Endodermal cell (in vitro differentiated cells): ENCODE measurements at regions not wholly inside any gene's neighbourhood (a gene's known extent, or its start where the extent isn't known, plus 50 kb on each side); places are given as distances from the start of the nearest gene placed in this dataset.

Experiments used
- DNase-seq: peaks from one replicate; pipeline ENCODE4 v3.0.0-alpha.2; 2017
- H3K27ac ChIP-seq: 2 replicates; pipeline ENCODE4 v1.5.1; 2013; ENCODE audit warnings: mild to moderate bottlenecking, low read depth, low read length, moderate library complexity
- H3K27me3 ChIP-seq: 2 replicates; pipeline ENCODE4 v1.6.1; 2013; ENCODE audit warnings: mild to moderate bottlenecking, low read length, moderate library complexity; ENCODE audit not compliant: insufficient read depth, control insufficient read depth, poor library complexity, severe bottlenecking
- H3K36me3 ChIP-seq: 2 replicates; pipeline ENCODE4 v1.7.0; 2013; ENCODE audit warnings: mild to moderate bottlenecking, low read length, moderate library complexity; ENCODE audit not compliant: control insufficient read depth, insufficient read depth
- H3K4me1 ChIP-seq: one replicate; pipeline ENCODE4 v1.7.0; 2013; ENCODE audit warnings: low read length; ENCODE audit not compliant: control insufficient read depth, insufficient read depth
- H3K4me3 ChIP-seq: 2 replicates; pipeline ENCODE4 v1.5.1; 2013; ENCODE audit warnings: mild to moderate bottlenecking, low read length, moderate library complexity
- H3K9ac ChIP-seq: 2 replicates; pipeline ENCODE4 v1.6.1; 2013; ENCODE audit warnings: mild to moderate bottlenecking, low read length, moderate library complexity; ENCODE audit not compliant: poor library complexity, severe bottlenecking; ENCODE audit errors: extremely low read depth
- H3K9me3 ChIP-seq: 2 replicates; pipeline ENCODE4 v1.6.1; 2013; ENCODE audit warnings: mild to moderate bottlenecking, low read length, moderate library complexity; ENCODE audit not compliant: control insufficient read depth
- H3K27ac Mint-ChIP-seq: 2 replicates; pipeline ENCODE4 v1.8.0; 2020; ENCODE audit warnings: mixed read lengths
- H3K27me3 Mint-ChIP-seq: 2 replicates; pipeline ENCODE4 v1.8.0; 2021; ENCODE audit warnings: mild to moderate bottlenecking, mixed read lengths; ENCODE audit not compliant: insufficient read depth
- H3K36me3 Mint-ChIP-seq: 2 replicates; pipeline ENCODE4 v1.8.0; 2020; ENCODE audit warnings: low read depth, mixed read lengths
- H3K4me1 Mint-ChIP-seq: 2 replicates; pipeline ENCODE4 v1.8.0; 2020; ENCODE audit warnings: mixed read lengths
- H3K4me3 Mint-ChIP-seq: 2 replicates; pipeline ENCODE4 v1.8.0; 2020; ENCODE audit warnings: mild to moderate bottlenecking, moderate library complexity, mixed read lengths
- H3K9me3 Mint-ChIP-seq: 2 replicates; pipeline ENCODE4 v1.8.0; 2020; ENCODE audit warnings: mild to moderate bottlenecking, mixed read lengths
- CTCF ChIP-seq: fragments of 200-600 bp; sonication (generic); conservative IDR thresholded peaks from 2 replicates; pipeline ENCODE4 v1.5.0; 2021; ENCODE audit warnings: antibody characterized with exemption, mild to moderate bottlenecking
- WGBS, 2 experiments: methylation state at CpG; one replicate each; pipeline versions ENCODE4 v1.1.5 to v1.1.7; 2013; ENCODE audit warnings: missing lambda C conversion rate in 2 of 2, mixed read lengths in 1 of 2; ENCODE audit not compliant: insufficient coverage in 1 of 2, insufficient read length in 1 of 2; 5-methylcytosine and 5-hydroxymethylcytosine counted together

GRCh38 chr5:91642581-91642980 is 259.5 kb upstream of the ARRDC3 start:
- Mint-ChIP-seq H3K36me3 (no peaks in the 10 kb centered on the region), H3K9me3 (no peaks in the 10 kb centered on the region), H3K4me3 (no peak overlapping the region), H3K27ac (no peak overlapping the region), H3K27me3 (no peaks in the 10 kb centered on the region), H3K4me1 (peaks cover 8% of the 10 kb centered on the region)
- Histone ChIP-seq H3K9ac (no peak overlapping the region), H3K27me3 (no peaks in the 10 kb centered on the region), H3K9me3 (no peaks in the 10 kb centered on the region), H3K27ac (no peak overlapping the region), H3K4me3 (no peak overlapping the region), H3K36me3 (no peaks in the 10 kb centered on the region), H3K4me1 (no peaks in the 10 kb centered on the region)
- no peak for TF ChIP-seq CTCF
- 83 to 89% methylated on average over 3 to 5 of the region's 5 CpGs for WGBS, 2 experiments
- no peak for DNase-seq

- Mint-ChIP-seq H3K27me3 (no peaks in the 10 kb centered on the region), H3K4me3 (no peak overlapping the region), H3K4me1 (peaks cover 8% of the 10 kb centered on the region), H3K36me3 (no peaks in the 10 kb centered on the region), H3K9me3 (no peaks in the 10 kb centered on the region), H3K27ac (no peak overlapping the region)
- no peak for DNase-seq
- Histone ChIP-seq H3K27me3 (no peaks in the 10 kb centered on the region), H3K9ac (no peak overlapping the region), H3K36me3 (no peaks in the 10 kb centered on the region), H3K4me3 (no peak overlapping the region), H3K9me3 (no peaks in the 10 kb centered on the region), H3K4me1 (no peaks in the 10 kb centered on the region), H3K27ac (no peak overlapping the region)
- peak; percentile 87 for TF ChIP-seq CTCF
- WGBS, 2 experiments: 53% methylated on average over 1 of the region's 2 CpGs; no CpG with 5 or more reads in 1 of the 2 experiments
Observed at GRCh38 chr5:91641730-91642350, 258.7 kb upstream of the ARRDC3 start.

- no peak overlapping the region for H3K27ac Mint-ChIP-seq
- H3K9me3 ChIP-seq: no peaks in the 10 kb centered on the region
- no peaks in the 10 kb centered on the region for H3K27me3 Mint-ChIP-seq
- H3K9me3 Mint-ChIP-seq: no peaks in the 10 kb centered on the region
- no peak for TF ChIP-seq CTCF
- 44% methylated on average over 2 of the region's 3 CpGs; no CpG with 5 or more reads in 1 of the 2 experiments for WGBS, 2 experiments
- no peak overlapping the region for H3K9ac ChIP-seq
- peaks cover 8% of the 10 kb centered on the region for H3K4me1 Mint-ChIP-seq
- H3K36me3 ChIP-seq: no peaks in the 10 kb centered on the region
- no peak for DNase-seq
- no peak overlapping the region for H3K4me3 Mint-ChIP-seq
- no peaks in the 10 kb centered on the region for H3K27me3 ChIP-seq
- H3K4me1 ChIP-seq: no peaks in the 10 kb centered on the region
- H3K36me3 Mint-ChIP-seq: no peaks in the 10 kb centered on the region
- no peak overlapping the region for H3K4me3 ChIP-seq
- H3K27ac ChIP-seq: no peak overlapping the region
Observed at GRCh38 chr5:91639744-91640143, 256.6 kb upstream of the ARRDC3 start.
